CD4-positive, alpha-beta T cell (primary cell): ENCODE measurements at regions not wholly inside any gene's neighbourhood (a gene's known extent, or its start where the extent isn't known, plus 50 kb on each side); places are given as distances from the start of the nearest gene placed in this dataset.

ENCODE experiments used
- ATAC-seq: fragments of 200-7000 bp; cut with Tn5 transposase; one replicate; pipeline ENCODE4 v1.10.0; 2022; ENCODE audit warnings: mild to moderate bottlenecking; ENCODE audit not compliant: poor library complexity
- CTCF ChIA-PET: fragments of 350-600 bp; sonication (Branson Sonifier 250); formaldehyde crosslinking; loops from one replicate; lab custom pipeline; 2021; ENCODE audit warnings: antibody characterized with exemption, inconsistent platforms; lab: Charles Lee
- POLR2A ChIA-PET: fragments of 350-600 bp; sonication (Branson Sonifier 250); formaldehyde crosslinking; loops from one replicate; lab custom pipeline; 2021; ENCODE audit warnings: antibody characterized with exemption, inconsistent platforms; lab: Charles Lee
- DNase-seq, 14 experiments: peaks; one replicate each; pipeline ENCODE4 v3.0.0-alpha.2; 2013 to 2020; ENCODE audit warnings: mixed read lengths in 2 of 14
- H3K27ac ChIP-seq, 2 donors: one replicate each; pipeline versions ENCODE4 v1.5.1 to v1.7.0; 2013; ENCODE audit warnings: low read length in 2 of 2, low read depth in 1 of 2, mild to moderate bottlenecking in 1 of 2
- H3K27me3 ChIP-seq, 2 experiments: 1 replicate in 1 of 2; 2 replicates in 1 of 2; pipeline versions ENCODE4 v1.6.1 to v1.7.0; 2013; ENCODE audit warnings: low read length in 2 of 2, control low read depth in 1 of 2, mild to moderate bottlenecking in 1 of 2, moderate library complexity in 1 of 2; ENCODE audit not compliant: insufficient read depth in 2 of 2, control insufficient read depth in 1 of 2
- H3K36me3 ChIP-seq: one replicate; pipeline ENCODE4 v1.6.1; 2013; ENCODE audit warnings: low read length, control low read depth; ENCODE audit not compliant: insufficient read depth
- H3K4me1 ChIP-seq: one replicate; pipeline ENCODE4 v1.6.1; 2013; ENCODE audit warnings: low read length, control low read depth; ENCODE audit not compliant: insufficient read depth
- H3K4me3 ChIP-seq: one replicate; pipeline ENCODE4 v1.5.1; 2013; ENCODE audit warnings: mild to moderate bottlenecking, low read length, moderate library complexity
- H3K9me3 ChIP-seq, 2 experiments: 1 replicate in 1 of 2; 2 replicates in 1 of 2; pipeline versions ENCODE4 v1.6.1 to v1.7.0; 2013; ENCODE audit warnings: low read length in 2 of 2, mild to moderate bottlenecking in 2 of 2, control low read depth in 1 of 2, moderate library complexity in 1 of 2; ENCODE audit not compliant: control insufficient read depth in 1 of 2, insufficient read depth in 1 of 2
- H3K27ac Mint-ChIP-seq: one replicate; pipeline ENCODE4 v1.8.0; 2020; ENCODE audit warnings: mixed read lengths
- H3K27me3 Mint-ChIP-seq: one replicate; pipeline ENCODE4 v1.8.0; 2021; ENCODE audit warnings: mixed read lengths
- H3K36me3 Mint-ChIP-seq: one replicate; pipeline ENCODE4 v1.8.0; 2021; ENCODE audit warnings: low read depth, mixed read lengths
- H3K4me1 Mint-ChIP-seq: one replicate; pipeline ENCODE4 v1.8.0; 2021; ENCODE audit warnings: low read depth, mixed read lengths
- H3K4me3 Mint-ChIP-seq: one replicate; pipeline ENCODE4 v1.8.0; 2020; ENCODE audit warnings: mild to moderate bottlenecking, mixed read lengths
- H3K9me3 Mint-ChIP-seq: one replicate; pipeline ENCODE4 v1.8.0; 2020; ENCODE audit warnings: mixed read lengths
- intact Hi-C, 2 experiments: fragments of 100-400 bp; cut with DNase I in 1 of 2; cut with micrococcal nuclease in 1 of 2; formaldehyde crosslinking; loops; one replicate each; pipeline versions ENCODE4 v1.15.1 to v1.9.0; 2023 to 2025; cut with DNase I, micrococcal nuclease
- TF ChIP-seq, protein P1 (sequence below): fragments of 200-600 bp; IDR thresholded peaks from one replicate; pipeline ENCODE4 v1.8.0; 2022; ENCODE audit warnings: antibody characterized with exemption, mild to moderate bottlenecking

DNA sequence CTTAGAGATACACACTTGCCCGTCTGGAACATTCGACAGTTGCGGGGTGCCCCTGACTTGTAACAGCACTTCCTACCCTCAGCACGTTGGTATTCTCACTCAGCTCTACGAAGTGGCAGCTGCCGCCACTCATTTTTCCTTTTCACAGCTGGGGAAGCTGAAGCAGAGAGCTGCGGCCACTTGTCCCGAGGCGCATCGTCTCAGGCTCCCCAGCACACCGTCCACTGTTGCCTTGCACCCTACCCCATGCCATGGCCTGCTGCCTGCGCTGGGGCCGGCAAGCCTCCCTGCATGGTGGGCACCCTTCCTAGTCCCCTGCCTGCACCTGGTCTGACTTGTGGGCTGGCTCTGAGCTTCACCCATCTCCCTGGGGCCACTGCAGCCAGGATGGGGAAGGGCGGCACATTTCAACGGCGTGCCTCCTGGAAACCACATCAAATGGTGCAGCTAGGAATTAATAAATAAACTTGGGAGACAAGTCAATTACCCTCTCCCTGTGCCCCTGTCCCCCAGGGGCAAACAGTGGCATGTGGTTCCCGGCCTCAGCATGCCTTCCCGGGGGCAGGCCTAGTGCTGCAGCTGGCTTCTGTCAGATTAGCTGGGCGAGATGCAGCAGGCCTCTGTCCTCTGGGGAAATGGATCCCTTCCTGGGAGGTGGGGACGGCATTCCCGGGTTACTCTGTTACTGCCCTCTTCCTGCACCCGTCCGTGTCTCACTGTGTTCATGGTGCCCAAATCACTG, 64.7 kb upstream of the HAAO start:
- Histone ChIP-seq H3K9me3 (peaks cover 0 to 6% of the 10 kb centered on the region in 2 experiments), H3K4me3 (no peak overlapping the region), H3K27me3 (no peaks in the 10 kb centered on the region), H3K4me1 (no peaks in the 10 kb centered on the region), H3K36me3 (no peaks in the 10 kb centered on the region), H3K27ac (no peak overlapping the region)
- CTCF ChIA-PET = no interaction called here
- no peaks in the 10 kb centered on the region for H3K27me3 Mint-ChIP-seq
- ATAC-seq = no peak
- TF ChIP-seq, protein P1, sequence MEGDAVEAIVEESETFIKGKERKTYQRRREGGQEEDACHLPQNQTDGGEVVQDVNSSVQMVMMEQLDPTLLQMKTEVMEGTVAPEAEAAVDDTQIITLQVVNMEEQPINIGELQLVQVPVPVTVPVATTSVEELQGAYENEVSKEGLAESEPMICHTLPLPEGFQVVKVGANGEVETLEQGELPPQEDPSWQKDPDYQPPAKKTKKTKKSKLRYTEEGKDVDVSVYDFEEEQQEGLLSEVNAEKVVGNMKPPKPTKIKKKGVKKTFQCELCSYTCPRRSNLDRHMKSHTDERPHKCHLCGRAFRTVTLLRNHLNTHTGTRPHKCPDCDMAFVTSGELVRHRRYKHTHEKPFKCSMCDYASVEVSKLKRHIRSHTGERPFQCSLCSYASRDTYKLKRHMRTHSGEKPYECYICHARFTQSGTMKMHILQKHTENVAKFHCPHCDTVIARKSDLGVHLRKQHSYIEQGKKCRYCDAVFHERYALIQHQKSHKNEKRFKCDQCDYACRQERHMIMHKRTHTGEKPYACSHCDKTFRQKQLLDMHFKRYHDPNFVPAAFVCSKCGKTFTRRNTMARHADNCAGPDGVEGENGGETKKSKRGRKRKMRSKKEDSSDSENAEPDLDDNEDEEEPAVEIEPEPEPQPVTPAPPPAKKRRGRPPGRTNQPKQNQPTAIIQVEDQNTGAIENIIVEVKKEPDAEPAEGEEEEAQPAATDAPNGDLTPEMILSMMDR = no peak
- H3K36me3 Mint-ChIP-seq = no peaks in the 10 kb centered on the region
- DNase-seq = no peak
- intact Hi-C loops = loop anchor here (5.0 to 10.0 kb wide), 3 partner anchors 90 to 748 kb away; no protein-coding TSS in a partner anchor
- H3K9me3 Mint-ChIP-seq = peaks cover 5% of the 10 kb centered on the region
- no peak overlapping the region for H3K4me3 Mint-ChIP-seq
- POLR2A ChIA-PET = no interaction called here
- no peaks in the 10 kb centered on the region for H3K4me1 Mint-ChIP-seq
- H3K27ac Mint-ChIP-seq = no peak overlapping the region

DNA sequence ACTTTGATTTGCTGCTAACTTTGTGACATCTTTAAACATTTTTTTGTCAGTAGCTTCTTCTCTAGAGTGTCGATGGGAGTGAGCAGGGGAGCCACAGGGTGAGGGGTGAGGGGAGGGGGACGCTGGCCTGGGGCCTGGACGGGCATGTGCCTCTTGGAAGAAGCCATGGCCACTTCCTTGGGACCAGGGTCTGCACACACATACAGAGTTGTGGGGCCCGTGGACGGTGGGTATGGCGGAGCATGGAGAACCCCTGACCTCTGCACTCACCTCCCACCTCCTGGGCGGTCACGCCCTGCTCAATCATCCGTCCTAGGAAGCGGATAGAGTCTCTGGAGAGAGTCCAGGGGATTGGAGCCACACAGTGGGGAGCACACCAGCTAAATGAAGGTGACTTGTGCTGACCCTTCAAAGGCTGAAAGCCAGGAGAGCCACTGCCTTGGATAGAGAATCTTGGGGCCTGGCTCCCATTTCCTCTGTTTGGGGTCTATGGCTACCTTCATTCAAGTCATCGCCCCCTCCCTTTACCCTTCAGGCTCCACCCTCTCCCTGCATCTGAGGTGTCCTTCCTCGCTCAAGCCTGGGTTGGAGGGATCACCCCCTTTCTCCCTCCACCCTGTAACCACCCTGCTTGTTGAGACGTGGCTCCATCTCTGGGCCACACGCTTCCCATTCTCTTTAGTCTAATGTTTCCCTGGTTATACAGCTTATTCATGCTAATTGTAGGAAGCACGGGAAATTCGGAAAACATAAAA, 63.9 kb upstream of the HAAO start:
- Histone ChIP-seq H3K4me1 (no peaks in the 10 kb centered on the region), H3K27me3 (no peaks in the 10 kb centered on the region), H3K27ac (no peak overlapping the region), H3K36me3 (no peaks in the 10 kb centered on the region), H3K4me3 (no peak overlapping the region), H3K9me3 (peaks cover 0 to 6% of the 10 kb centered on the region in 2 experiments)
- POLR2A ChIA-PET = no interaction called here
- no peaks in the 10 kb centered on the region for H3K4me1 Mint-ChIP-seq
- H3K9me3 Mint-ChIP-seq = peaks cover 5% of the 10 kb centered on the region
- H3K4me3 Mint-ChIP-seq = no peak overlapping the region
- no peaks in the 10 kb centered on the region for H3K27me3 Mint-ChIP-seq
- intact Hi-C loops = loop anchor here (5.0 to 10.0 kb wide), 3 partner anchors 91 to 749 kb away; no protein-coding TSS in a partner anchor
- ATAC-seq (no peak), DNase-seq (no peak)
- TF ChIP-seq, protein P1 = no peak
- H3K27ac Mint-ChIP-seq = no peak overlapping the region
- CTCF ChIA-PET = no interaction called here
- H3K36me3 Mint-ChIP-seq = no peaks in the 10 kb centered on the region

DNA sequence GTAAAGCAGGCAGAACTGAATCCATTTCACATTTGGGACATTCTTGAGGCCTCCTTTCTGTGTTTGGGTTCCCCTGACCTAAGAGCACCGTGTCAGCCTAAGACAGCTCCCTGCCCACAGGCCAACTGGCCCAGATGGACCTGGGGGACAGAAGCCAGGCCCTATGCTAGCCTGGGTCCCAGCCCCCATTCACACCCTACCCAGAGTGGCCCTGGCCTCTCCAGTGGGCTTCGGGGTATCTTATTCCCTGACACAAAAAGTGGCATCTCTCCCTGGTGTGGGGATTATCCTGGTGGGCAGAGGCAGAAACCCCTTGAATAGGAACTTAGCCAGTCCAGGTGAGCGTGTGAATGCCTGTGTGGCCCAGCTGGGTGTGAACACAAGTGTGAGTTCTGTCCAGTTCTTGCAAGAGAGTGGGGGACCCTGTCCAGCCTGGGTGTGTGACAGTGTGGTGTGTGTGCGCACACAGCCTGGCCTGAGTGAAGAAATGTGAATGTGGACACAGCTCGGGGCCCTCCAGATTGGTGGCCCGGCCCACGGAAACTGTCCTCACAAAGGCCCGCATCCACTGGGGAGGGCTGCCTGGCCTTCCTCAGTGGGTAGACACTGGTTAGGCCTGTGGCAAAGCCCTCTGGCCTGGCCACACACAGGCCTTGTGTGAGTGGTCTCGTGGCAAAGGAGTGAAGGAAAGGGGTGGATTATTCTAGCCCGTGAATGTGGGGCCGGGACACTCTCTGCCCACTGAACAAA, 63.0 kb upstream of the HAAO start:
- intact Hi-C loops = loop anchor here (5.0 to 10.0 kb wide), 3 partner anchors 92 to 749 kb away; no protein-coding TSS in a partner anchor
- no peak overlapping the region for H3K27ac ChIP-seq
- H3K4me3 ChIP-seq = no peak overlapping the region
- Mint-ChIP-seq H3K9me3 (peaks cover 5% of the 10 kb centered on the region), H3K27ac (no peak overlapping the region), H3K4me3 (no peak overlapping the region), H3K4me1 (no peaks in the 10 kb centered on the region), H3K36me3 (no peaks in the 10 kb centered on the region), H3K27me3 (no peaks in the 10 kb centered on the region)
- no peak for ATAC-seq
- H3K4me1 ChIP-seq = no peaks in the 10 kb centered on the region
- H3K36me3 ChIP-seq = no peaks in the 10 kb centered on the region
- POLR2A ChIA-PET = no interaction called here
- TF ChIP-seq, protein P1 = no peak
- CTCF ChIA-PET = no interaction called here
- H3K9me3 ChIP-seq = peaks cover 0 to 6% of the 10 kb centered on the region in 2 experiments
- H3K27me3 ChIP-seq = no peaks in the 10 kb centered on the region
- DNase-seq = no peak
